WTC11 (cell line): ENCODE measurements at regions not wholly inside any gene's neighbourhood (a gene's known extent, or its start where the extent isn't known, plus 50 kb on each side); places are given as distances from the start of the nearest gene placed in this dataset.

Experiments
- ATAC-seq: fragments of 200-7000 bp; cut with Tn5 transposase; 2 replicates; pipeline ENCODE4 v1.10.0; 2021; ENCODE audit warnings: mild to moderate bottlenecking, moderate library complexity
- CTCF ChIA-PET: fragments of 300-600 bp; sonication (Branson Sonifier 250); formaldehyde crosslinking; loops from one replicate; lab custom pipeline; 2021; ENCODE audit warnings: antibody characterized with exemption; lab: Charles Lee
- POLR2A ChIA-PET: fragments of 350-600 bp; sonication (Branson Sonifier 250); formaldehyde crosslinking; loops from one replicate; lab custom pipeline; 2021; ENCODE audit warnings: antibody characterized with exemption; lab: Charles Lee
- DNase-seq: peaks from one replicate; pipeline ENCODE4 v3.0.0; 2021; ENCODE audit warnings: low spot score
- H3K27ac Mint-ChIP-seq: 2 replicates; pipeline ENCODE4 v1.8.0; 2021; ENCODE audit warnings: mixed read lengths
- H3K27me3 Mint-ChIP-seq: 2 replicates; pipeline ENCODE4 v1.8.0; 2021; ENCODE audit warnings: low read depth, mild to moderate bottlenecking, moderate library complexity, mixed read lengths
- H3K36me3 Mint-ChIP-seq: 2 replicates; pipeline ENCODE4 v1.8.0; 2021; ENCODE audit warnings: mixed read lengths
- H3K4me1 Mint-ChIP-seq: 2 replicates; pipeline ENCODE4 v1.8.0; 2022; ENCODE audit warnings: mixed read lengths
- H3K4me3 Mint-ChIP-seq: 2 replicates; pipeline ENCODE4 v1.8.0; 2021; ENCODE audit warnings: mild to moderate bottlenecking, moderate library complexity, mixed read lengths
- H3K9me3 Mint-ChIP-seq: 2 replicates; pipeline ENCODE4 v1.8.0; 2021; ENCODE audit warnings: mixed read lengths
- CREM ChIP-seq: sonication (generic); formaldehyde crosslinking; IDR thresholded peaks from 2 replicates; pipeline ENCODE4 v1.8.1; 2022; ENCODE audit warnings: mild to moderate bottlenecking, missing genetic modification reagents, moderate library complexity
- CTCF ChIP-seq: fragments of 200-600 bp; IDR thresholded peaks from 2 replicates; pipeline ENCODE4 v1.8.0; 2022; ENCODE audit warnings: antibody characterized with exemption
- E2F1 ChIP-seq: sonication (generic); formaldehyde crosslinking; IDR thresholded peaks from 2 replicates; pipeline ENCODE4 v1.8.0; 2022; ENCODE audit warnings: mild to moderate bottlenecking, missing genetic modification reagents
- ELF4 ChIP-seq: sonication (generic); formaldehyde crosslinking; IDR thresholded peaks from 2 replicates; pipeline ENCODE4 v1.8.1; 2022; ENCODE audit warnings: low read depth, mild to moderate bottlenecking, moderate library complexity, missing genetic modification reagents
- ESRRA ChIP-seq: sonication (generic); formaldehyde crosslinking; IDR thresholded peaks from 2 replicates; pipeline ENCODE4 v1.8.1; 2022; ENCODE audit warnings: mild to moderate bottlenecking, missing genetic modification reagents, borderline replicate concordance
- IRF2 ChIP-seq: sonication (generic); formaldehyde crosslinking; IDR thresholded peaks from 2 replicates; pipeline ENCODE4 v1.8.0; 2022; ENCODE audit warnings: low read depth, missing genetic modification reagents, borderline replicate concordance
- JUN ChIP-seq: sonication (generic); formaldehyde crosslinking; IDR thresholded peaks from 2 replicates; pipeline ENCODE4 v1.8.0; 2023; ENCODE audit warnings: mild to moderate bottlenecking, missing genetic modification reagents
- MLX ChIP-seq: sonication (generic); formaldehyde crosslinking; IDR thresholded peaks from 2 replicates; pipeline ENCODE4 v1.8.1; 2023; ENCODE audit warnings: mild to moderate bottlenecking, missing genetic modification reagents, moderate library complexity
- OVOL2 ChIP-seq: fragments of 250-450 bp; sonication (Bioruptor Pico); IDR thresholded peaks from 2 replicates; pipeline ENCODE4 v1.9.0; 2021; ENCODE audit warnings: mild to moderate bottlenecking, borderline replicate concordance
- PRDM15 ChIP-seq: sonication (generic); formaldehyde crosslinking; IDR thresholded peaks from 2 replicates; pipeline ENCODE4 v1.8.0; 2022; ENCODE audit warnings: missing genetic modification reagents
- SMAD4 ChIP-seq: sonication (generic); formaldehyde crosslinking; IDR thresholded peaks from 2 replicates; pipeline ENCODE4 v1.8.0; 2022; ENCODE audit warnings: mild to moderate bottlenecking, missing genetic modification reagents
- SOX15 ChIP-seq: fragments of 250-450 bp; sonication (Bioruptor Pico); IDR thresholded peaks from 2 replicates; pipeline ENCODE4 v1.9.0; 2021; ENCODE audit warnings: mild to moderate bottlenecking
- STAT6 ChIP-seq: sonication (generic); formaldehyde crosslinking; conservative IDR thresholded peaks from 2 replicates; pipeline ENCODE4 v1.8.1; 2023; ENCODE audit warnings: mild to moderate bottlenecking, low read depth, missing genetic modification reagents, moderate library complexity
- ZNF138 ChIP-seq: sonication (generic); formaldehyde crosslinking; conservative IDR thresholded peaks from 2 replicates; pipeline ENCODE4 v1.8.1; 2022; ENCODE audit warnings: mild to moderate bottlenecking, moderate library complexity, missing genetic modification reagents
- ZNF219 ChIP-seq: sonication (generic); formaldehyde crosslinking; IDR thresholded peaks from 2 replicates; pipeline ENCODE4 v1.8.0; 2023; ENCODE audit warnings: missing genetic modification reagents, mild to moderate bottlenecking, borderline replicate concordance
- ZNF281 ChIP-seq: sonication (generic); formaldehyde crosslinking; IDR thresholded peaks from 2 replicates; pipeline ENCODE4 v1.8.0; 2023; ENCODE audit warnings: mild to moderate bottlenecking, missing genetic modification reagents
- ZNF317 ChIP-seq: sonication (generic); formaldehyde crosslinking; IDR thresholded peaks from 2 replicates; pipeline ENCODE4 v1.8.1; 2023; ENCODE audit warnings: low read depth, mild to moderate bottlenecking, moderate library complexity, missing genetic modification reagents, borderline replicate concordance
- ZNF532 ChIP-seq: fragments of 250-450 bp; sonication (Bioruptor Pico); IDR thresholded peaks from 2 replicates; pipeline ENCODE4 v1.9.0; 2021; ENCODE audit warnings: mild to moderate bottlenecking, borderline replicate concordance

GRCh38 chr21:16974060-16974459, 538.8 kb upstream of the CXADR start (continued):
- no peak for TF ChIP-seq ZNF281
- no peak for TF ChIP-seq ELF4 (CRISPR knock-in tag)
- TF ChIP-seq MLX, result no peak
- TF ChIP-seq JUN (CRISPR knock-in tag), result no peak

GRCh38 chr21:16976193-16976592, 536.6 kb upstream of the CXADR start:
- no peaks in the 10 kb centered on the region for H3K27me3 Mint-ChIP-seq
- no peak overlapping the region for H3K4me3 Mint-ChIP-seq
- H3K4me1 Mint-ChIP-seq, result peaks cover 25% of the 10 kb centered on the region
- ChIA-PET CTCF (interaction anchor here (0.6 kb wide), 1 partner anchor 410 kb away, joined by 3 read pairs; no protein-coding TSS in a partner anchor), POLR2A (no interaction called here)
- DNase-seq (no peak), ATAC-seq (no peak)
- no peaks in the 10 kb centered on the region for H3K36me3 Mint-ChIP-seq
- H3K9me3 Mint-ChIP-seq, result peaks cover 6% of the 10 kb centered on the region; the same call in 1 of the 2 replicates
- no peak overlapping the region for H3K27ac Mint-ChIP-seq
- TF ChIP-seq CREM (CRISPR knock-in tag) (no peak), PRDM15 (no peak), ZNF138 (CRISPR knock-in tag) (no peak), E2F1 (CRISPR knock-in tag) (no peak), SMAD4 (CRISPR knock-in tag) (no peak), OVOL2 (CRISPR knock-in tag) (no peak), ZNF317 (CRISPR knock-in tag) (no peak), ESRRA (CRISPR knock-in tag) (no peak), SOX15 (CRISPR knock-in tag) (no peak), IRF2 (CRISPR knock-in tag) (no peak), ZNF532 (CRISPR knock-in tag) (no peak), CTCF (no peak), STAT6 (no peak), ZNF219 (no peak)
